ENCODE measurements at regions not wholly inside any gene's neighbourhood (a gene's known extent, or its start where the extent isn't known, plus 50 kb on each side); places are given as distances from the start of the nearest gene placed in this dataset.

- no peak overlapping the region for H3K27ac ChIP-seq
- peaks cover 22 to 57% of the 10 kb centered on the region in 2 donors for H3K4me1 ChIP-seq (ENCODE audit: control insufficient read depth in 1 of 2, low read depth in 2 of 2)
- H3K27me3 ChIP-seq (replicated peaks; ENCODE audit: insufficient read depth), result no peaks in the 10 kb centered on the region
- ATAC-seq (ENCODE audit: insufficient number of reproducible peaks, low FRiP score, low read depth) (no peak), DNase-seq (ENCODE audit: low spot score) (no peak)
- no peaks in the 10 kb centered on the region for H3K9me3 ChIP-seq
- no peak for TF ChIP-seq CTCF (IDR thresholded peaks at IDR 0.05)
- H3K4me3 ChIP-seq, result no peak overlapping the region
- no peaks in the 10 kb centered on the region for H3K36me3 ChIP-seq
Measured at GRCh38 chr7:130937830-130938229, 203.8 kb upstream of the KLF14 start.

DNA sequence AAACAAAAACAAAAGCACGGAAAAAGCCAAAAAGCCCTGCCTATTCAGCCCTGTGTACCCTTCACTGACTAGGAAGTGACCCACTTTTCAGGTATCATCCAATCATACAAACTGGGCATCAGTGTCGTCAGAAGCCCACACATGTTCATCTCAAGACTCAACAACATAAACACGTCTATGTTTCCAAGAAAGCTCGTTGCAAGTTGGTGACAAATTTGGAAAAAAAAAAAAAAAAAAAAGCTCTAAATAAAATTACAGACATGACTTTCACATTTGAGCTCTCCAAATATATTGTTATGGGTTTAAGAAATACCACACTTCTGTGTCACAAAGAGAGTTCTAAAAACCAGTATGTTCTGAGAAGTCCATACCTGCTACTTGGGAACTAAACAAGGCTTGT, 204.7 kb upstream of the KLF14 start:
- no peaks in the 10 kb centered on the region for H3K36me3 ChIP-seq
- no peak overlapping the region for H3K4me3 ChIP-seq
- peaks cover 28 to 65% of the 10 kb centered on the region in 2 donors for H3K4me1 ChIP-seq (ENCODE audit: control insufficient read depth in 1 of 2, low read depth in 2 of 2)
- no peak overlapping the region for H3K27ac ChIP-seq
- DNase-seq (ENCODE audit: low spot score) (no peak), ATAC-seq (ENCODE audit: insufficient number of reproducible peaks, low FRiP score, low read depth) (no peak)
- no peaks in the 10 kb centered on the region for H3K27me3 ChIP-seq (replicated peaks; ENCODE audit: insufficient read depth)
- H3K9me3 ChIP-seq, result no peaks in the 10 kb centered on the region
- no peak for TF ChIP-seq CTCF (IDR thresholded peaks at IDR 0.05)

- no peak for TF ChIP-seq CTCF (IDR thresholded peaks at IDR 0.05)
- no peak overlapping the region for H3K27ac ChIP-seq
- ATAC-seq (ENCODE audit: insufficient number of reproducible peaks, low FRiP score, low read depth) (no peak), DNase-seq (ENCODE audit: low spot score) (no peak)
- H3K27me3 ChIP-seq (replicated peaks; ENCODE audit: insufficient read depth), result no peaks in the 10 kb centered on the region
- H3K9me3 ChIP-seq, result no peaks in the 10 kb centered on the region
- peaks cover 35 to 72% of the 10 kb centered on the region in 2 donors for H3K4me1 ChIP-seq (ENCODE audit: control insufficient read depth in 1 of 2, low read depth in 2 of 2)
- no peaks in the 10 kb centered on the region for H3K36me3 ChIP-seq
- no peak overlapping the region for H3K4me3 ChIP-seq
Measured at GRCh38 chr7:130939321-130940095, 205.5 kb upstream of the KLF14 start.

- Histone ChIP-seq H3K36me3 (peaks cover 2% of the 10 kb centered on the region), H3K4me1 (ENCODE audit: control insufficient read depth in 1 of 2, low read depth in 2 of 2) (peaks cover 35 to 79% of the 10 kb centered on the region in 2 donors), H3K9me3 (no peaks in the 10 kb centered on the region), H3K4me3 (peak overlapping the region; percentile 62), H3K27ac (no peak overlapping the region), H3K27me3 (replicated peaks; ENCODE audit: insufficient read depth) (no peaks in the 10 kb centered on the region)
- ATAC-seq (ENCODE audit: insufficient number of reproducible peaks, low FRiP score, low read depth), result no peak
- no peak for DNase-seq (ENCODE audit: low spot score)
- no peak for TF ChIP-seq CTCF (IDR thresholded peaks at IDR 0.05)
Measured at GRCh38 chr7:130940326-130940725, 206.3 kb upstream of the KLF14 start.

DNA sequence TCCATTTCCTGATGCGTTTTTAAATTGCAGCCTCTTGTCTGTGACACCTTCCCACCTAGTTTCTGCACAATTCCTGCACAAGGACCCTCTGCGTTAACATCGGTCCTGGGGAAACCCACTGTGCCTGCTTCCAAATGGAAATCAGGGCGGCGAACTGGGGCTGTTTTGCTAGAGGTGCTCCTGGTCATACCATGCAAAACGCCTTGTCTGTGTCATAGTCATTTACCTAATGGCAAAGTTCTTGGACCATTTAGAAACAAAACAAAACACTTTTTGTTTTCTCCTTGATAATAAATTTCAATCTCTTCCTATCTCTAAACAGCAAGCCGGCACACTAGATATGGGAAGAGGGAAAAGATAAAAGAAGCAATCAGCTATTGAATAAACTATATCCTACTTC, 206.9 kb upstream of the KLF14 start:
- H3K4me3 ChIP-seq, result peak overlapping the region; percentile 62
- no peaks in the 10 kb centered on the region for H3K9me3 ChIP-seq
- no peak for TF ChIP-seq CTCF (IDR thresholded peaks at IDR 0.05)
- peaks cover 2% of the 10 kb centered on the region for H3K36me3 ChIP-seq
- H3K4me1 ChIP-seq (ENCODE audit: control insufficient read depth in 1 of 2, low read depth in 2 of 2), result peaks cover 35 to 84% of the 10 kb centered on the region in 2 donors
- DNase-seq (ENCODE audit: low spot score), result no peak
- peak overlapping the region in 1 of 2 donors; percentile 40 for H3K27ac ChIP-seq
- no peaks in the 10 kb centered on the region for H3K27me3 ChIP-seq (replicated peaks; ENCODE audit: insufficient read depth)
- no peak for ATAC-seq (ENCODE audit: insufficient number of reproducible peaks, low FRiP score, low read depth)

Measured in thoracic aorta (tissue), 2 donors.